ENCODE measurements at regions not wholly inside any gene's neighbourhood (a gene's known extent, or its start where the extent isn't known, plus 50 kb on each side); places are given as distances from the start of the nearest gene placed in this dataset.
"Not testable (repeated sequence)": the region's sequence is repeated elsewhere in the genome, so short reads cannot be mapped to it uniquely, and the experiment has no call there.

DNA sequence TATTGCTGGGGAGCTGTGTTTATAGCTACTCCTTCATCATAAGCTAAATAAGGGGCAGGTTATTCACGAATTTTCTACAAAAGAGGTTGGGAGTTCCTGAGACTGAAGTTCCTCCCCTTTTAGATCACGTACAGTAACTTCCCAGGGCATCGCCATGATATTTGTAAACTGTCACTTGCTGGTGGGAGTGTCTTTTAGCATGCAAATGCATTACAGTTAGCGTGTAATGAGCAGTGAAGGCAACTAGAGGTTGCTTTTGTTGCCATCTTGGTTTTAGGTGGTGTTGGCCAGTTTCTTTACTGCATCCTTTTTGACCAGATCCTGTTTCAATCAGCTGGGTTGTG is 64.4 kb downstream of the IL12A start:
- no peaks in the 10 kb centered on the region for H3K79me1 ChIP-seq (ENCODE audit: low read depth, low read length)
- H2AK5ac ChIP-seq (ENCODE audit: low read depth, low read length) = no peak overlapping the region
- H3K9ac ChIP-seq (replicated peaks in 1 of 4; ENCODE audit: extremely low read depth in 1 of 4, low read depth in 3 of 4, low read length in 3 of 4) = no peak overlapping the region
- no peak overlapping the region for H3K56ac ChIP-seq (replicated peaks; ENCODE audit: insufficient read length, low read depth, low read length)
- H3K27me3 ChIP-seq (replicated peaks in 1 of 4; ENCODE audit: control insufficient read depth in 3 of 4, extremely low read depth in 1 of 4, insufficient read depth in 3 of 4, low read length in 3 of 4) = no peaks in the 10 kb centered on the region
- H3K23ac ChIP-seq (ENCODE audit: insufficient read length) = no peak overlapping the region
- TF ChIP-seq EZH2 (IDR thresholded peaks at IDR 0.05; ENCODE audit: low read depth, low read length, severe bottlenecking) (no peak), CBX8 (IDR thresholded peaks at IDR 0.05; ENCODE audit: borderline replicate concordance, low read depth, low read length) (no peak)
- H3K18ac ChIP-seq (ENCODE audit: extremely low read depth, low read length) = no peak overlapping the region
- H3K27ac ChIP-seq (ENCODE audit: low read depth, low read length) = no peak overlapping the region
- no peak overlapping the region for H2BK20ac ChIP-seq (ENCODE audit: low read length)
- H2BK5ac ChIP-seq (ENCODE audit: low read depth, low read length) = no peak overlapping the region
- H2AFZ ChIP-seq (ENCODE audit: low read length) = 0 out of 2 replicates have a peak overlapping the region, but pooled peaks have one; percentile 34
- H3K14ac ChIP-seq (ENCODE audit: insufficient read length) = no peak overlapping the region
- no peak overlapping the region for H4K5ac ChIP-seq (ENCODE audit: insufficient read length, low read depth, low read length)
- no peak overlapping the region for H3K4me3 ChIP-seq (ENCODE audit: extremely low read depth in 1 of 4, insufficient read depth in 2 of 4, low read depth in 3 of 4, low read length in 4 of 4)
- ChIA-PET POLR2A (ENCODE audit: partially characterized antibody) (no interaction called here), CTCF (ENCODE audit: partially characterized antibody) (interaction anchor here (0.9 to 1.8 kb wide), 8 partner anchors 12 to 204 kb away, joined by 3 to 7 read pairs (median 4); partner anchors contain the start of gene C3orf80)
- no peaks in the 10 kb centered on the region for H3K9me3 ChIP-seq (ENCODE audit: insufficient read depth in 2 of 2, low read depth in 1 of 2, low read length in 1 of 2)
- H3K36me3 ChIP-seq (ENCODE audit: control insufficient read depth in 2 of 4, insufficient read depth in 4 of 4, low read length in 3 of 4) = no peaks in the 10 kb centered on the region
- no peak for FAIRE-seq
- no peak overlapping the region for H3K4ac ChIP-seq (replicated peaks; ENCODE audit: insufficient read length, low read depth, low read length)
- no peak overlapping the region for H3K4me2 ChIP-seq (ENCODE audit: insufficient read depth in 1 of 2, low read depth in 2 of 2, low read length in 2 of 2)
- H3K23me2 ChIP-seq (ENCODE audit: low read depth, low read length) = no peaks in the 10 kb centered on the region
- H2BK15ac ChIP-seq (ENCODE audit: low read length) = no peak overlapping the region
- DNase-seq (ENCODE audit: low read depth in 1 of 2, low spot score in 2 of 2) = no peak
- no peaks in the 10 kb centered on the region for H3K79me2 ChIP-seq (ENCODE audit: control insufficient read depth in 1 of 2, insufficient read depth in 2 of 2, low read length in 2 of 2)
- no peak overlapping the region for H2BK12ac ChIP-seq (ENCODE audit: low read depth, low read length)
- H2BK120ac ChIP-seq (replicated peaks; ENCODE audit: low read depth, low read length) = no peak overlapping the region
- no peak overlapping the region for H4K8ac ChIP-seq (ENCODE audit: extremely low read depth, insufficient read depth, low read length)
- no peak overlapping the region for H4K91ac ChIP-seq (replicated peaks; ENCODE audit: insufficient read length, low read length)
- H3K4me1 ChIP-seq (replicated peaks in 1 of 4; ENCODE audit: control insufficient read depth in 3 of 4, insufficient read depth in 4 of 4, low read length in 3 of 4) = no peaks in the 10 kb centered on the region
- 72% methylated on average over 4 of the region's 4 CpGs; no CpG with 5 or more reads in 1 of the 2 experiments for WGBS, 2 experiments (ENCODE audit: extremely low coverage in 1 of 2, insufficient coverage in 1 of 2, insufficient read length in 1 of 2, insufficient replicate concordance in 2 of 2, low coverage in 1 of 2, low lambda C conversion rate in 2 of 2, missing lambda C conversion rate in 1 of 2)
- H4K20me1 ChIP-seq (replicated peaks in 1 of 2; ENCODE audit: control insufficient read depth in 1 of 2, insufficient read depth in 2 of 2, low read length in 2 of 2) = no peaks in the 10 kb centered on the region

DNA sequence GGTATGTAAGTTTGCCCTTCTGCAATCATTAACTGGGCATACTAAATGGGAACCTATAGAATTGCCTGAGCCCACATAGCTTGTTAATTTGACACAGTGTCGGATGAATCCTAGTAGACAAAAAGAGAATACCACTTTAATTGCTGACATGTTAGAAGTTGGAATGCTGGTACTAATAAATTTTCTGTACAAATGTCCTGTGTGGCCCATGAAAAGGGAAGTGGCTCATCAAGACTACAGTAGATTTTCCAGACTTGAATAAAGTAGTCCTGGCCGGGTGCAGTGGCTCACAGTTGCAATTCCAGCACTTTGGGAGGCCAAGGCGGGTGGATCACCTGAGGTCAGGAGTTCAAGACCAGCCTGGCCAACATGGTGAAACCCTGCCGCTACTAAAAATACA is 66.2 kb downstream of the IL12A start:
- H3K9ac ChIP-seq (replicated peaks in 1 of 4; ENCODE audit: extremely low read depth in 1 of 4, low read depth in 3 of 4, low read length in 3 of 4); H3K9me3 ChIP-seq (ENCODE audit: insufficient read depth in 2 of 2, low read depth in 1 of 2, low read length in 1 of 2); H4K5ac ChIP-seq (ENCODE audit: insufficient read length, low read depth, low read length); H3K4me2 ChIP-seq (ENCODE audit: insufficient read depth in 1 of 2, low read depth in 2 of 2, low read length in 2 of 2); H4K20me1 ChIP-seq (replicated peaks in 1 of 2; ENCODE audit: control insufficient read depth in 1 of 2, insufficient read depth in 2 of 2, low read length in 2 of 2); H3K27me3 ChIP-seq (replicated peaks in 1 of 4; ENCODE audit: control insufficient read depth in 3 of 4, extremely low read depth in 1 of 4, insufficient read depth in 3 of 4, low read length in 3 of 4); H2BK20ac ChIP-seq (ENCODE audit: low read length); H3K4ac ChIP-seq (replicated peaks; ENCODE audit: insufficient read length, low read depth, low read length); H3K56ac ChIP-seq (replicated peaks; ENCODE audit: insufficient read length, low read depth, low read length); H3K23me2 ChIP-seq (ENCODE audit: low read depth, low read length); H3K36me3 ChIP-seq (ENCODE audit: control insufficient read depth in 2 of 4, insufficient read depth in 4 of 4, low read length in 3 of 4); H2BK15ac ChIP-seq (ENCODE audit: low read length); POLR2A ChIA-PET (ENCODE audit: partially characterized antibody); H2BK12ac ChIP-seq (ENCODE audit: low read depth, low read length); H2AFZ ChIP-seq (ENCODE audit: low read length); H3K4me1 ChIP-seq (replicated peaks in 1 of 4; ENCODE audit: control insufficient read depth in 3 of 4, insufficient read depth in 4 of 4, low read length in 3 of 4); H3K23ac ChIP-seq (ENCODE audit: insufficient read length); H3K79me1 ChIP-seq (ENCODE audit: low read depth, low read length); DNase-seq (ENCODE audit: low read depth in 1 of 2, low spot score in 2 of 2); H2BK120ac ChIP-seq (replicated peaks; ENCODE audit: low read depth, low read length); H2BK5ac ChIP-seq (ENCODE audit: low read depth, low read length); H3K79me2 ChIP-seq (ENCODE audit: control insufficient read depth in 1 of 2, insufficient read depth in 2 of 2, low read length in 2 of 2); H3K14ac ChIP-seq (ENCODE audit: insufficient read length); H3K27ac ChIP-seq (ENCODE audit: low read depth, low read length); H4K8ac ChIP-seq (ENCODE audit: extremely low read depth, insufficient read depth, low read length); H2AK5ac ChIP-seq (ENCODE audit: low read depth, low read length); FAIRE-seq; H4K91ac ChIP-seq (replicated peaks; ENCODE audit: insufficient read length, low read length); H3K18ac ChIP-seq (ENCODE audit: extremely low read depth, low read length); H3K4me3 ChIP-seq (ENCODE audit: extremely low read depth in 1 of 4, insufficient read depth in 2 of 4, low read depth in 3 of 4, low read length in 4 of 4): not testable (repeated sequence)
- 95% methylated on average over 4 of the region's 4 CpGs; no CpG with 5 or more reads in 1 of the 2 experiments for WGBS, 2 experiments (ENCODE audit: extremely low coverage in 1 of 2, insufficient coverage in 1 of 2, insufficient read length in 1 of 2, insufficient replicate concordance in 2 of 2, low coverage in 1 of 2, low lambda C conversion rate in 2 of 2, missing lambda C conversion rate in 1 of 2)
- CTCF ChIA-PET (ENCODE audit: partially characterized antibody) = interaction anchor here (0.9 kb wide), 2 partner anchors 22 to 23 kb away, joined by 3 to 4 read pairs; no protein-coding TSS in a partner anchor

Data from H1 (cell line).